SH-SY5Y (cell line): ENCODE measurements at regions not wholly inside any gene's neighbourhood (a gene's known extent, or its start where the extent isn't known, plus 50 kb on each side); places are given as distances from the start of the nearest gene placed in this dataset.

Experiments used
- GATA2 ChIP-seq: IDR thresholded peaks from 2 replicates; pipeline ENCODE4 v1.6.1; 2011; ENCODE audit warnings: mild to moderate bottlenecking, low read depth, low read length
- GATA3 ChIP-seq: IDR thresholded peaks from 2 replicates; pipeline ENCODE4 v1.6.1; 2011; ENCODE audit warnings: low read depth, mild to moderate bottlenecking, low read length, moderate library complexity

DNA sequence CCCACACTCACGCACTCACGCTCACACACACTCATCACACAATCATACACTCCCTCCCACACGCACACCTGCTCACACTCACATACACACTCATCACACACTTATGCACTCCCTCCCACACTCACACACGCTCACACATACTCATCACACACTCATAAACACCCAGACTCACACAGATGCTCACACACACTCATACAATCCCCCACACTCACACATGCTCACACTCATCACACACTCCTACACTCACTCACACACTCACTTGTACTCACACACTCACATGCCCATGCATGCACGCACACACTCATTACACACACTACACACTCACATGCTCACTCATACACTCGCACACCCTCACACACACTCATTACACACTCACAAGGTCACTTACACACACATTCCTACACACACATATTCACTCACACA, 131.1 kb upstream of the PDE10A start:
- TF ChIP-seq GATA3 (no peak), GATA2 (no peak)

DNA sequence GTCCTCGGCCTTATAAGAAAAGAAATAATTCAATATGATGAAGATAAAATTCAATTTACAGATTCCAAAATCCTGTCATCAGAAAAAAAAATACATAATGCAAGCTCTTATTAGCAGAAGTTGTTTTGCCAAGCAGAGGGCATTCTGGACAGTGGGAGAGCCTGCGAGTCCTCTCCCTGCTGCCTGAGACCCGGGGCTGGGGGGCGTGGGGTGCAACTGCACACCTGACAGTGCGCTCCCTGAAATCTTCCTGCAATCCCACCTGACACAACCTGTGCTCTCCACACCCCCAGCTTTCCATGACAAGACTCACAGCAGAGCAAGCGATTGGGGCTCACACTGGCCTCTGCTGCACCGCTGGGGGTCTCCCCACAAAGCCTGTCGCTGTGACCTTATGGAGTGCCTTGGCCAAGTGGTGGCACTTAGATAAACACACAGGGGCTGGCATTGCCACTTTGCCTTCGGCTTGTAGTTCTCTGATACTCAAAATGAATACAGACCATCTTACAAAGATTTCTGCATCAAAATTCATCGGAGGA, 130.3 kb upstream of the PDE10A start:
- no peak for TF ChIP-seq GATA2
- no peak for TF ChIP-seq GATA3

GRCh38 chr6:165791876-165792437, 128.9 kb upstream of the PDE10A start:
- TF ChIP-seq GATA3 (no peak), GATA2 (no peak)

DNA sequence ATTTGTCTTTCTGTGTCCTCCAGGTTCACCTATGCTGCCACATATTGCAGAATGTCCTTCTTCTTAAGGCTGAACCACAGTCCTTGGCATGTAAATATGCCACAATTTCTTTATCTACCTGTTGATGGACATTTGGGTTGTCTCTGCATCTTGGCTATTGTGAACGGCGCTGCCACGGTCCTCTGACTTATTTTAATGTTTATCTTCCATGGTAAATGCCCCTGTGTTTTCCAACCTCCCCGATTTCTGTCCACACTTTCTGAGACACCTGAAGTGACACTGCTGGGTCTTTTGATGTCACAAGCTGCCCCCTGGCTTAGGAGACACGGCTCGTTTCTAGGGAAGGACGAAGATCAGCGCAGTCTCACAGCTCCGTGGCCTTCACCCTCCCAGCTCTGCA, 128.3 kb upstream of the PDE10A start:
- TF ChIP-seq GATA2 = no peak
- TF ChIP-seq GATA3 = no peak

DNA sequence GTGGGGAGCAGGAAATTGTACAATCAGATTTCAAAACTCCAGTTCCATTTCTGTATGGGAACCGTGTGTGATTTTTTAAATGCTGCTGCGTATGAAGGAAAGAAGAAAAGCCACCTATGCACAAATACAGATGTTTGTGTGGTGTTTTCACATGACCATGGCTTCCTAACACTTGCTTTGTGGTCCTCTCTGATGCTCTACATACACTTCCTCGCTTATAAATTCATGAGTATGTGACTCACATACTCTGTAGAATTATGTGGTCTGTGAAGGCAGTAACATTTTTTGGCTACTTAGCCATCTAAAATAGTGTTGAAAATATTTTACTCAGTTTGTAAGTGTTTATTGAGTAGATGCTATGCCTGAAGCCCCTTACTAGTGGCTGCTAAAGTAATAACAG, 119.8 kb upstream of the PDE10A start:
- no peak for TF ChIP-seq GATA3
- TF ChIP-seq GATA2 = no peak

DNA sequence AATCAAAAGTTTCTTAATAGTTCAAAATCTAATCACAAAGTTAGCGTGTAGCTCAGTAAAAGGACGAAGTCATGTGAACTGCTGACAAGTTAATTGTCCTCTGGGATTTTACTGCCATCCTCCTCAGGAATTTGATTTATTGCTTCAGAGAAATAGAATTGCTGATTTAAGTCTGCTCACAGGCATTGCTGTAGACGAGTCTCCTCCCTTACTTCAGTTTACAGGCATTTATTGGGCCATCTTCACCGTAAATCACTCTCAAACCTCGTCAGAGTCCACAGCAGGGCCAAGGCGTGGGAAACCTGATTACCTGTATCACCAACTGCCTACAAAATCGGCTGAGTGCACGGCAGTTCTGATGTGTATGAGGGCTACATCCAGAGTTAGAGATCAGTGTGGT, 119.1 kb upstream of the PDE10A start:
- TF ChIP-seq GATA2 (no peak), GATA3 (no peak)

- TF ChIP-seq GATA2 (no peak), GATA3 (no peak)
These were observed 114.6 kb upstream of the PDE10A start for GRCh38 chr6:165777680-165778079.

DNA sequence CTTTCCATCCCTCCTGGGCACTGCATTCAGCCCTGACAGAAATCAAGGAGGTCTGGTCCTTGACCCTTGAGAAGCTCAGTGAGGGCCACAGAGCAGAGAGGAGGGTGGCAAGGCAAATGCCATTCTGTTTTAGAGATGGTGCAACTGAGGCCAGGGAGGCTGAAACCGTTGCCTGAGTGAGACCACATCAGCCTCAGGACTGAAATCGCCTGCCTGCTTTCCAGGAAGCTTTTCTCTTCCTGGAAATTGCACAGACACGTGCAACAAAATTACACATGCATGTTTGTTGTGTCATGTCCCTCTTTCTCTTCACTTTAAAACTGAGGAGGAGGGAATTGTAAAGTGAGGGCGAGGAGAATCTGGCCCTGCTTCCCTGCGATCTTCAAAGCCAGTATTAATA, 113.7 kb upstream of the PDE10A start:
- no peak for TF ChIP-seq GATA3

- TF ChIP-seq GATA3 (no peak), GATA2 (no peak)
These were observed 112.7 kb upstream of the PDE10A start for GRCh38 chr6:165775721-165776120.

- TF ChIP-seq GATA2 = no peak
- TF ChIP-seq GATA3 = no peak
These were observed 112.0 kb upstream of the PDE10A start for GRCh38 chr6:165774903-165775601.

- TF ChIP-seq GATA3 (no peak), GATA2 (no peak)
These were observed 107.5 kb upstream of the PDE10A start for GRCh38 chr6:165770397-165771082.

- TF ChIP-seq GATA2 = no peak
- no peak for TF ChIP-seq GATA3
These were observed 106.8 kb upstream of the PDE10A start for GRCh38 chr6:165769884-165770283.

GRCh38 chr6:165769401-165769800, 106.4 kb upstream of the PDE10A start:
- no peak for TF ChIP-seq GATA2
- TF ChIP-seq GATA3 = no peak

DNA sequence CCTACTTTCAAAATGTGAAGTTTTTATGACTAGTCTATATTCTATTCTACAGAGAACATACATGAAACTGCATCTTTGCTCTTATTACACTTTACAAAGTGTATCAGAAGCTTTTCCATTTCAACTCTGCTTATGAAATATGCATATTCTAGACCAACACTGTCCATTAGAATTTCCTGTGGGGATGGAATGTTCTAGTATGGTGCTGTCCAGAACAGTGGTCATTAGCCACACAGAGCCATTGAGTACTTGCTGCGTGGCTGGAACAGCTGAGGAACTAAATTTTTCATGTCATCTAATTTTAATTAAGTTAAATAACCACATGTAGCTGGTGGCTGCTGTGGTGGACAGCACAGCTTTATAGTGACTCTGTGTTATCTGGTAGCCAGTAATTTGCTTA, 105.9 kb upstream of the PDE10A start:
- TF ChIP-seq GATA2 (no peak), GATA3 (no peak)

DNA sequence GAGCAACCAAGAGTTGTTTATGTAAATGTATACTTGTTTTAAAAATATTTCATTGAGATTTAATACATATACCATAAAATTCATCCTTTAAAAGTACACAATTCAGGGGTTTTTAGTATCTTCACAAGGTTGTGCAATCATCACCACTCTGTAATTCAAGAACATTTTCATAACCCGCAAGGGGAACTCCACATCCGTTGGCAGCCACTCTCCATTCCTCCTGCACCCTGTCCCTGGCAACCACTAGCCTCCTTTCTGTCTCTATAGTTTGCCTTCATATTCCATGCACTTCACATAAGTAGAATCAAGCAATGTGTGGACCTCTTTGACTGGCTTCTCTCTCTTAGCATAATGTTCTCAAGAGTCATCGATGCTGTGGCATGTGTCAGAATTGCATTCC, 104.2 kb upstream of the PDE10A start:
- TF ChIP-seq GATA2 = no peak
- TF ChIP-seq GATA3 = no peak
